Esophagus mucosa (tissue), 1 donor: ENCODE measurements at regions not wholly inside any gene's neighbourhood (a gene's known extent, or its start where the extent isn't known, plus 50 kb on each side); places are given as distances from the start of the nearest gene placed in this dataset.

Experiments
- ATAC-seq: fragments of 200-7000 bp; cut with Tn5 transposase; one replicate; pipeline ENCODE4 v1.9.1; 2020
- donor health status: DM: yes; HTN: yes; CAD: no.

- peak; percentile 91 for ATAC-seq
Measured at GRCh38 chr3:182364723-182365650, 428.3 kb upstream of the ATP11B start.

DNA sequence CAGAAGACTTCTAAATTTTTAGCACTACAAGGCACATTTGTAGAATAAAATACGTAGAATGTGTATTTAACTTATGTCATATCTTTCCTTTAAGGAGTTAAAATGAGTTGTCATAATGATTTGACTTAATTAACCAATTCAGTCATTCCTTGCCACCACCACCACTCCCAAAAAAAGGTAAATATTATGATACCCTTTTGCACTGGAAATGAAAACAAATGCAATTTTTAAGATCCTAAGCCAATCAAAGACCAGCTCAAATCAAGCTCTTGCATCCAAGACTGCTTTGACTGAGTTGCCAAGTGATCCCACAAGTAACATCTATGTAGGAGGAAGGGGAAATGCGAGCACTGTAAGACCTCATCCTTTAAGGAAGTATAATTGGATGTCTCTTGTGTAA, 426.6 kb upstream of the ATP11B start:
- no peak for ATAC-seq

GRCh38 chr3:182369861-182370260, 423.4 kb upstream of the ATP11B start:
- ATAC-seq = no peak

DNA sequence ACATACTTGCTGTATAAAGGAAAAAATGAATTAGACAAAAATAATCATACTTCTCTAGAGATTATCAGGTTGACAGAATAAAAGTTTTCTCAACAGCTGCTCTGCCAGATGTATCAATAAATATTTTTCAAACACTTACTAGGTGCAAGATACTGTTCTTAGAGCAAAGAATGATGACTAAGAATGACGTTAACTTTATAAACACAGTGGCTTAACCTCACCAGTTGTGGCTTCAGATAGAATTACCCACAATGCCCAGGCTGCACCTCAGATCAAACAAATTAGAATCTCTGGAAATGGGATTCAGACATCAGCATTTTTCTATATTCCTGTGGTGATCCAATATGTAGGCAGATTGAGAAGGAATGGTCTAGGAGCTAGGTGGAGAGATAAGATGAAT, 422.4 kb upstream of the ATP11B start:
- ATAC-seq = peak; percentile 61

DNA sequence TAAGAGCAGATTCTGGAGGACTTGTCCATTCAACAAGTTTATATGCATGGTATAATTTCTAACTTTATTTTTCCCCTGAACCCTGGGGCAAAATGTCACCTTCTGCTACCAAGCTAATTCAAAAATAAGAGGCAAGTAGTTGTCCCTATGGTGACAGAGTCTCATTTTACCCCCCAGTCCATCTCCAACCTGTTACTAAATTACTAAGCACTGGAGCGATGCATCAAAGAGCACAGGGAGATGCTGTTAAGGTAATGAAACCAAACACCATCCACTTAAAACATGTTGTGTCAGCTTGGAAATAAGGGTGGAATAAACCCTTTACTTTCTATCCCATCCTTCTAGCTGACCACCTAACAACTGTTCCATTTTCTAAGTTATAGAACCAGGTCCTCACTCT, 417.4 kb upstream of the ATP11B start:
- ATAC-seq = no peak

GRCh38 chr3:182382112-182382857, 411.0 kb upstream of the ATP11B start:
- no peak for ATAC-seq

- ATAC-seq = peak; percentile 61
Measured at GRCh38 chr3:182384221-182384620, 409.1 kb upstream of the ATP11B start.

GRCh38 chr3:182385356-182385755, 407.9 kb upstream of the ATP11B start:
- ATAC-seq = no peak

DNA sequence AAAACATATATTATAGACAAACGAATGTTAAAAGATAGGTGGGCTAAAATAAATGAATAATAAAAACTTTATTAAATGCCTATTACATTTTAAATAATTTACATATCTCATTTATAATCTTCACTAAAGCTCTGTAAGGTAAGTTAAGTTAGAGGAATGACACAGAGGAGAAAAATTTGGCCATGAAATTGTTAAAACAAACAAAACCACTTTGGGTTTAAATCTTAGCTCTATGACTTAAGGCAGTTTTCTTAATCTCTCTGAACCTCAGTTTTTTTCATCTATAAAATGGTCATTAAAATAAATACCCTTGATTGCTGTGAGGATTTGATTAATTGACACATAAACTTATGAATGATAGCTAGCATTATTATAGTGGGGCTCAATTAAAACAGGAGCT, 404.8 kb upstream of the ATP11B start:
- no peak for ATAC-seq

- peak; percentile 95 for ATAC-seq
Measured at GRCh38 chr3:182389071-182389815, 404.1 kb upstream of the ATP11B start.

DNA sequence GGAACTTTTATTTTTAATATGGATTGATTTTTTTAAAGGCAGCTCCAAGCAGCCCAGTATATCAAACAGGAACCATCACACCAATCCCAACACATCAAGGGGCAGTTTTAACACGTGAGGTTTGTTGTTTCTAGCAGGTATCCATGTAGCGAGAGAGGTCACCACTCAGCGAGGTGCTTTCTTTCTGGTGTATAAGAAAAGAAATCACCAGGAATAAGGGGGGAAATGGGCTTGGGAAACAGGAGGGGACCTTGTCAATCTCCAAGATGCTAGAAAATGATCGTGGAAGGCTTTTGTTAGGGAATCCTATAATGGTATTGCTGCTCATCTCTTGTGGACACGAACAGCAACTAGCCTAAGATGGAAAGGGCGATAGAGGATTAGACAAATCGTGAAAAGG, 402.9 kb upstream of the ATP11B start:
- ATAC-seq = no peak

DNA sequence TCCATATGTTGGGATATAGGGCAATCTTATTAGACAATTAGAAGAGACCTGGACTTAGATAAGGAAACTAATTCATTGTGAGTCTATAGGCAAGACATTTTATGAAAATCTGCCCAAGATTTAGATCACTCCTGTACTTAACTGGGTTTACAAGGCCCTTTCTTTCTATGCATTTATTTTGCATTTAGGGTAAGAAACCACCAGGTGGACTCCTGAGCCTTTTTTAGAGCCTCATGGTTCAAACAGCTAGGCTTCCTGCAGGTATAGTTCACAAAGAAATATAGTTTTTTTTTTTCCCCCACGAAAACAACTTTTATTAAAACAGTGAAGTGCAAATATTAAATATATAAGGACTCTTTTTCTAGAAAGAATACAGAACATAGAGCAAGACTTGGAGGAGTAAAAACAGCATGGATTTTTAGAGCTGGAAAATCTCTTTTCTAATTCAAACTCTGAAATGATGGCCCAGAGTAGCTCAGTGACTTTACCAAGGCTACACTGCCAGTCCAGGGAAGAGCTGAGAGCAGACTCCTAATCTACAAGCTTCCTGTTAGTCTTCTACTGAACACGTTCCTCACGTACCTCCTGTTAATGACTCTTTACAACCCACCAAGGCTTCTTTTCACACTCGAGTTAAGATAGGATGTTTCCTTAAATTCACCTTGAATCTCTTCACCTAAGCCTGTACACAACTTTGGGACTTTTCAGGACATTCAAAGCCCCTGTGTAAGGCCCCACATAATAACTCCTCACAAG, 400.9 kb upstream of the ATP11B start:
- ATAC-seq = no peak

GRCh38 chr3:182393151-182393550, 400.2 kb upstream of the ATP11B start:
- ATAC-seq = no peak

GRCh38 chr3:182393830-182394367, 399.4 kb upstream of the ATP11B start:
- no peak for ATAC-seq

DNA sequence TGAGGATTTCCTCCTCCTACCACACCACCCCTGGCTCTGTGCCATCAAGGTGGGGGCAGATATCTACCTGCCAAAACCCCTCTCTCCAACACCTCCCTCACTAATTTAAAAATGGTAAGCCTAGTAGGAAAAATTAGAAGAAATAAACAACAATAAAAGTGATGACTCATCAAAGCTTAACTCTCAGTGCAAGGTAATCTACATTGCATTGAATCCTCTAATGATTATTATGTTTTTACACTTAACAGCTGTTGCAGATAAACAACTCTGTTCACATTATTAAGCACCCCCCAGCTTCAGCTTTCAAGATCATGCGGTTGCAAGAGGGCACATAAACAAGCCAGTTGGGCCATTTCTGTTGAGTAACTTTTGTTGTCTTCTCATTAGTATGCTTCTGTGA, 396.1 kb upstream of the ATP11B start:
- no peak for ATAC-seq

GRCh38 chr3:182399978-182400737, 393.1 kb upstream of the ATP11B start:
- ATAC-seq = no peak

GRCh38 chr3:182400838-182401237, 392.5 kb upstream of the ATP11B start:
- ATAC-seq = no peak

GRCh38 chr3:182404031-182404430, 389.3 kb upstream of the ATP11B start:
- ATAC-seq = no peak

- no peak for ATAC-seq
Measured at GRCh38 chr3:182405759-182406158, 387.5 kb upstream of the ATP11B start.

- ATAC-seq = no peak
Measured at GRCh38 chr3:182406786-182407185, 386.5 kb upstream of the ATP11B start.

DNA sequence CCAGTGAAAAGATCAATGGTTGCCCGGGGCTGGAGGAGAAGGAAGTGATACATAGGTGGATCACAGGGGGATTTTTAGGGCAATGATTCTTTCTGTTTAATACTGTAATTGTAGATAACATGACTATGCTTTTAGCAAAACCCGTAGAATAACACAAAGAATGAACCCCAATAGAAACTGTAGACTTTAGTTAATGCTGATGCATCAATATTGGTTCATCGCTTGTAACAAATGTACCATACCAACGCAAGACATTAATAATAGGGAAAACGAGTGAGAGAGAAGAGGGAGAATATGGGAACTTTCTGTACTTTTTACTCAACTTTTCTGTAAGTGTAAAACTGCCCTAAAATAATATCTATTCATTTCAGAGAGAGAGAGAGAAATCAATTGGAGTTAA, 383.3 kb upstream of the ATP11B start:
- no peak for ATAC-seq
